Gastroesophageal sphincter (tissue), 4 donors: ENCODE measurements at regions not wholly inside any gene's neighbourhood (a gene's known extent, or its start where the extent isn't known, plus 50 kb on each side); places are given as distances from the start of the nearest gene placed in this dataset.

Experiments used
- ATAC-seq: fragments of 150-250 bp; one replicate; pipeline ENCODE4 v1.9.1; 2016; ENCODE audit warnings: mild to moderate bottlenecking, moderate library complexity
- H3K27ac ChIP-seq, 4 donors: fragments of 200-600 bp; sonication (generic) in 3 of 4; 1 replicate in 3 of 4; 2 replicates in 1 of 4; pipeline ENCODE4 v1.5.1; 2016 to 2019
- H3K27me3 ChIP-seq: fragments of 200-600 bp; sonication (generic); one replicate; pipeline ENCODE4 v1.5.1; 2019
- H3K36me3 ChIP-seq, 2 donors: fragments of 200-600 bp; sonication (generic); one replicate each; pipeline ENCODE4 v1.5.1; 2019; ENCODE audit warnings: control low read depth in 1 of 2
- H3K4me1 ChIP-seq, 3 donors: fragments of 200-600 bp; sonication (generic); 1 replicate in 2 of 3; 2 replicates in 1 of 3; pipeline ENCODE4 v1.5.1; 2016 to 2019; ENCODE audit warnings: control low read depth in 2 of 3
- H3K4me3 ChIP-seq, 2 donors: fragments of 200-600 bp; sonication (generic); one replicate each; pipeline ENCODE4 v1.5.1; 2019; ENCODE audit warnings: mild to moderate bottlenecking in 1 of 2, moderate library complexity in 1 of 2
- H3K9me3 ChIP-seq, 3 donors: fragments of 200-600 bp; sonication (generic); one replicate each; pipeline ENCODE4 v1.5.1; 2017 to 2019; ENCODE audit warnings: control low read depth in 2 of 3
- EP300 ChIP-seq: sonication (generic); formaldehyde crosslinking; IDR thresholded peaks from one replicate; pipeline ENCODE4 v1.6.1; 2017; ENCODE audit warnings: antibody characterized with exemption, mild to moderate bottlenecking
- POLR2A ChIP-seq, 2 donors: fragments of 450-650 bp; IDR thresholded peaks; one replicate each; pipeline ENCODE4 v1.6.1; 2017; ENCODE audit warnings: antibody characterized with exemption in 2 of 2, mild to moderate bottlenecking in 2 of 2, moderate library complexity in 1 of 2
- POLR2AphosphoS5 ChIP-seq: sonication (generic); formaldehyde crosslinking; IDR thresholded peaks from one replicate; pipeline ENCODE4 v1.6.1; 2017; ENCODE audit warnings: antibody characterized with exemption
- WGBS, 2 donors: methylation state at CpG; one replicate each; pipeline ENCODE4 v1.1.5; 2018; ENCODE audit warnings: low coverage in 1 of 2; 5-methylcytosine and 5-hydroxymethylcytosine counted together
- small RNA-seq, 4 donors: library from RNA; depleted of rRNA; stranded (forward); fragments of <200 nt; gene quantifications; one replicate each; pipeline ENCODE3, GENCODE V24; 2016
- TF ChIP-seq, protein P1 (sequence below), 4 experiments: fragments of 200-600 bp in 2 of 4; fragments of 450-650 bp in 2 of 4; sonication (generic) in 1 of 4; IDR thresholded peaks; one replicate each; pipeline ENCODE4 v1.5.1; 2017 to 2019; ENCODE audit warnings: antibody characterized with exemption in 4 of 4, mild to moderate bottlenecking in 2 of 4, moderate library complexity in 2 of 4

DNA sequence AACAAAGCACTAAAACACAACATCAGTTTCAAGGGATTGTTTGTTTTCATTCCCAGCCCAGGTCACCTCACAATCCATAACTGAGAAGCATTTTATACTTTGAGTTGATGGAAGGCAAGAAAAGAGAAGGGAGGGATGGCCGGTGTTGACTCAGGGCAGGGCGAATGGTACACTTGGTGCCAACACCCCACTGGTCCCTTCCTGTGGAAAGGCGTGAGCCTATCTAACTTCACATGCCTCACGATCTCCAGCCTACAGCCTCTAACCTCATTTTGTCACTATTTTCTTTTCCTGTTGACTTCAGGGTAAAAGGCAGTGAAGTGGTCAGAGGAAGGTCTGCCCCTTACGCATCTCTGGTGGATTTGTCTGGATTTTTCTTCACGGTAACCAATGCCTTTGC lies 53.5 kb upstream of the SASH1 start:
- 87 to 94% methylated on average over 3 to 6 of the region's 6 CpGs for WGBS, 2 donors
- TF ChIP-seq POLR2AphosphoS5 (no peak), POLR2A (IDR thresholded peaks at IDR 0.05) (no peak), EP300 (no peak)
- TF ChIP-seq, protein P1, sequence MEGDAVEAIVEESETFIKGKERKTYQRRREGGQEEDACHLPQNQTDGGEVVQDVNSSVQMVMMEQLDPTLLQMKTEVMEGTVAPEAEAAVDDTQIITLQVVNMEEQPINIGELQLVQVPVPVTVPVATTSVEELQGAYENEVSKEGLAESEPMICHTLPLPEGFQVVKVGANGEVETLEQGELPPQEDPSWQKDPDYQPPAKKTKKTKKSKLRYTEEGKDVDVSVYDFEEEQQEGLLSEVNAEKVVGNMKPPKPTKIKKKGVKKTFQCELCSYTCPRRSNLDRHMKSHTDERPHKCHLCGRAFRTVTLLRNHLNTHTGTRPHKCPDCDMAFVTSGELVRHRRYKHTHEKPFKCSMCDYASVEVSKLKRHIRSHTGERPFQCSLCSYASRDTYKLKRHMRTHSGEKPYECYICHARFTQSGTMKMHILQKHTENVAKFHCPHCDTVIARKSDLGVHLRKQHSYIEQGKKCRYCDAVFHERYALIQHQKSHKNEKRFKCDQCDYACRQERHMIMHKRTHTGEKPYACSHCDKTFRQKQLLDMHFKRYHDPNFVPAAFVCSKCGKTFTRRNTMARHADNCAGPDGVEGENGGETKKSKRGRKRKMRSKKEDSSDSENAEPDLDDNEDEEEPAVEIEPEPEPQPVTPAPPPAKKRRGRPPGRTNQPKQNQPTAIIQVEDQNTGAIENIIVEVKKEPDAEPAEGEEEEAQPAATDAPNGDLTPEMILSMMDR (IDR thresholded peaks at IDR 0.05): no peak
- Histone ChIP-seq H3K27me3 (peaks cover 3% of the 10 kb centered on the region), H3K4me3 (no peak overlapping the region), H3K9me3 (no peaks in the 10 kb centered on the region), H3K27ac (no peak overlapping the region), H3K4me1 (peaks cover 0 to 16% (median 5%) of the 10 kb centered on the region in 3 donors), H3K36me3 (no peaks in the 10 kb centered on the region)
- no peak for ATAC-seq

DNA sequence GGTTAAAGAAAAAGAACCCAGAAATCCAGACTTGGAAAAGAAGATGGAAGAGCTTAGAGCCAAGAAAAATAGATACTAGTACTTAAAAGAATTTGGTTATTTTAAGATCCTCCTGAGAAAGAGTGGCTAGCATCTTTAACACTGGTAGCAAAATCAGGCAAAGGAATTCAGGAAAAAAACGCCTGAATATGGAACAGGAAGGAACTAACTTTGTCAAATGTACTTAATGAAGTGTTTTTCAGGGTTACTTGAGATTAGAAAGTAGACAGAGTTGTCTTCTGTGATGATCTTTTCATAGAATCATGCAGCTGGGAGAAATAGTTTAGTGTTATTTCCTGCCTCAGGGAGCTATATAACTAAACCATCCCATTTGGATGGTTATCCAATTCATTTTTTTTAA lies 50.8 kb upstream of the SASH1 start:
- Histone ChIP-seq H3K36me3 (no peaks in the 10 kb centered on the region), H3K4me1 (peaks cover 0 to 17% (median 5%) of the 10 kb centered on the region in 3 donors), H3K27ac (no peak overlapping the region), H3K27me3 (peaks cover 3% of the 10 kb centered on the region), H3K4me3 (no peak overlapping the region), H3K9me3 (no peaks in the 10 kb centered on the region)
- no peak for TF ChIP-seq POLR2AphosphoS5
- TF ChIP-seq EP300: no peak
- TF ChIP-seq POLR2A (IDR thresholded peaks at IDR 0.05): no peak
- TF ChIP-seq, protein P1 (IDR thresholded peaks at IDR 0.05): no peak
- 17 to 55% methylated on average over 1 of the region's 1 CpG for WGBS, 2 donors
- no peak for ATAC-seq

Small RNA genes lying in the stretch of these regions (small RNA-seq; reads per million reads assigned to genes)
- gene RNU6-1222P: 0 reads per million in 4 donors
